COLO668 (cell line): ENCODE measurements at regions not wholly inside any gene's neighbourhood (a gene's known extent, or its start where the extent isn't known, plus 50 kb on each side); places are given as distances from the start of the nearest gene placed in this dataset.
"Not testable (repeated sequence)": the region's sequence is repeated elsewhere in the genome, so short reads cannot be mapped to it uniquely, and the experiment has no call there.

Experiments
- DNase-seq: peaks from one replicate; lab custom pipeline; 2025; ENCODE audit not compliant: unreplicated experiment; lab: John Stamatoyannopoulos, UW

DNA sequence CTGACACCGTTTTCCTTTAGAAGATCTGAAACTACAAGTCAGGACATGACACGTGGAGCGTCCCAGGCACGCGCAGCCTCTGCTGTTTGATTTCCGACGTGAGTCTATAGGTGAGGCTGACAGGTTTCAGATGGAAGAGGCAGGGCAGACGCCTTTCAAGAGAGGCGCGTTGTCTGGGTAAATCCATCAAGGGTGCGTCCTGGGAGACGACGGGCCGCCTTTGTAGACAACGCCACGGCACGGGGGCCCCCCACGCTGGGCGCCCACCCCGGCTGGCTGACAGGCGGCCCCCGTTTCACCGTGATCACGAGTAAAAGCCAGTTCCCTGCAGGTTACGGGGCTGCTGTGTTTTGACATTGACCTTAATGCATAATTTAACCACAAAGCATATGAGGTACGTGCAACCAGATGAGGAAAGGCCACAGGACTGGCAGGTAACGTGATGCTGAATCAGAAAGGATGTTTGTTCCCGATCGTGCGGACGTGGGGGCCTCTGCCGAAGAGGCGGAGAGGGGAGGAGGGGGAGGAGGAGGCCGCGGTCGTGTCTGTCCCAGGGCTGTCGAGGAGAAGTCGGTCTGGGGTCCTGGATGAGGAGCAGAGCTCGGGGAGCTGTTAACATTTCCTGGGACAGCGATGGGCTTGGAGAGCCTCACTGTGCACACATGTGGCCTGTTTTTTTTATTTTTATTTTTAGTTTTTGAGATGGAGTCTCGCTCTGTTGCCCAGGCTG, 51.1 kb upstream of the PPP2R3B start:
- no peak for DNase-seq

DNA sequence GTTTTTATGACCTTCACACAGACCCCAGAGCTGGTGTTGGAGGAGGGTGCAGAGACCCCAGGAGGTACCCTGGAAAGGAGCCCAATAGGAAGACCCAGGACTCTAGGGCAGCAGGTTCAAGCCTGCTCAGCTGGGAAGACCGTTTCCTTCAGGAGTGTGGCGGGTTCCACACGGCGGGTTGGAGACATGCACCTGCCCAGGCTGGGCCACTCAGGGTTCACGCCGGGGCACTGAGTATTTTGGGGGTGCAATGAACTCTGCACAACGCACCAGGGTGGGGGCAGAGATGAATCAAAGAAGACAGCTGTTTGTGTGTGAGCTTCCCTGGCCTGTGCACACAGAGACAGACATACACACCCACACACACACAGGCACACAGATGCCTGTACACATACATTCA, 52.5 kb upstream of the PPP2R3B start:
- no peak for DNase-seq

GRCh38 chrX:439719-440118, 53.0 kb upstream of the PPP2R3B start:
- no peak for DNase-seq

DNA sequence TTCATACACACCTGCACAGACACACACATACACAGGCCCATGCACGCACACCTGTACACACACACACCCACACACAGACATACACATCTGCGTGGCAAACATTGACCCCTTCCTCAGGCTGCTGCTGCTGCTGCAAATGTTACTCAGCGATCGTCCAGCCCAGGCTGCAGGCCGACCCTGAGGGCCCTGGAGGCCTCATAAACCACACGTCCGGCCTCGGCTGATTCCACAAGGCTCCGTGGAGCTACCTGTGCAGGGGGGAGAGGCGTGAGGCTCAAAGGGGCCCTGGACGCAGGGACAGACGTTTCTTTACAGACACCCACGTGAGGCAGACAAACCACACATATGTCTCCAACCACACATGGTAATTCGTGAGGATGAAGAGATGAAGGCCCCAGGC, 53.9 kb upstream of the PPP2R3B start:
- DNase-seq, result no peak

- DNase-seq, result no peak
Measured at GRCh38 chrX:443536-444210, 57.0 kb upstream of the PPP2R3B start.

DNA sequence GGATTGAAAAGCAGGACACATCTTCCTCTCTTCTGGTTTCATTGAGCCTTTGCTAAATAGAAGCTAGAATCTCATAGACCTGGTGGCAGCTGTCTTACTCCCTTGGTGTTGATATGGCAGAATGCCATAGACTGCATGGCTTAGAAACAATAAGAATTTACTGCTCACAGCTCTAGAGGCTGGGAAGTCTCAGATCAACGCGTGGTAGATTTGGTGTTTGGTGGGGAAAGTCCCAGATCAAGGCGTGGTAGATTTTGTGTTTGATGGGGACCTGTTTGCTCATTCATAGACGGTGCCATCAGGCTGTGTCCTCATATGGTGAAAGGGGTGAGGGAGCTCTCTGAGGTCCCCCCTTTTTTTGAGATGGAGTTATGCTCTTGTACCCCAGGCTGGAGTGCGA, 57.6 kb upstream of the PPP2R3B start:
- DNase-seq, result no peak

- no peak for DNase-seq
Measured at GRCh38 chrX:445727-446126, 59.0 kb upstream of the PPP2R3B start.

DNA sequence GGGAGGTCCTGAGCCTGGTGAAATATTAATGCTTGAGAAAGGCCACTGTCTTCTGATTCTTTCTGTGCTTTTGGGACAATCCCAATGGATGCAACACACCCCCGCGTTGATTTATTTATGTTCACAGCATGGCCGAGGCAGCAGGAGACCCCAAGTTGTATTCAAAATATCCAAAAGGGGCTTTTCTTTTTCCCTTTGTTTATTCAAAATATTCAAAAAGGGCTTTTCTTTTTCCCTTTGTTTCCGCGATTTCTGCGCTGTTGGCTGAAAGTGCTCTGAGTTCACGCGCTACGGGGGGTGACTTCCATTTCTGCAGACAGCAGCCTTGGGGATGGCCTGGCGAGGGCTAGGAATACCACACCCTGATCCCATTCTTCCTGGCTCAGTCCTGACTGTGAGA, 59.5 kb upstream of the PPP2R3B start:
- DNase-seq, result no peak

- no peak for DNase-seq
Measured at GRCh38 chrX:447052-447451, 60.3 kb upstream of the PPP2R3B start.

GRCh38 chrX:451750-452149, 65.0 kb upstream of the PPP2R3B start:
- DNase-seq, result not testable (repeated sequence)

DNA sequence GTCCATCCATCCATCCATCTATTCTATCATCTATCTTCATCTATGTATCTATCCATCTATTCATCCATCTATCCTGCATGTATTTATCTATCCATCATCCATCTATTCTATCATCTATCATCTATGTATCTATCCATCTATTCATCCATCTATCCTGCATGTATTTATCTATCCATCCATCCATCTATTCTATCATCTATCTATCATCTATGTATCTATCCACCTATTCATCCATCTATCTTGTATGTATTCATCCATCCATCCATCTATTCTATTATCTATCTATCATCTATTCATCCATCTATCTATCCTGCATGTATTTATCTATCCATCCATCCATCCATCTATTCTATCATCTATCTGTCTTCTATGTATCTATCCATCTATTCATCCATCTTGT, 65.9 kb upstream of the PPP2R3B start:
- DNase-seq, result no peak

DNA sequence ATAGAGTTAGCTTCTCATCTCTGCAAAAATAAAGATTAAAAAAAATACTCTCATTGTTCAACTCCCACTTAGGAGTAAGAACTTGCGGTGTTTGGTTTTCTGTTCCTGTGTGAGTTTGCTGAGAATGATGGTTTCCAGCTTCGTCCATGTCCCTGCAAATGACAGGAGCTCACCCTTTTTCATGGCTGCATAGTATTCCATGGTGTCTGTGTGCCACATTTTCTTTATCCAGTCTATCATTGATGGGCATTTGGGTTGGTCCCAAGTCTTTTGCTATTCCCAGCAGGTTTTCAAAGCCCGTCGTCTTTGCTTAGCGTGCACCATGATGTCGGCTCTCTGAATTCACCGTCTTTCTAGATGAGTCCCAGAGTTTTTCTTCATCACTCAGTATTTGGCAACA, 67.8 kb upstream of the PPP2R3B start:
- not testable (repeated sequence) for DNase-seq

- no peak for DNase-seq
Measured at GRCh38 chrX:455199-455598, 68.5 kb upstream of the PPP2R3B start.

GRCh38 chrX:455673-456072, 69.0 kb upstream of the PPP2R3B start:
- no peak for DNase-seq

GRCh38 chrX:456146-456545, 69.4 kb upstream of the PPP2R3B start:
- no peak for DNase-seq

- DNase-seq, result no peak
Measured at GRCh38 chrX:456551-457291, 70.0 kb upstream of the PPP2R3B start.

DNA sequence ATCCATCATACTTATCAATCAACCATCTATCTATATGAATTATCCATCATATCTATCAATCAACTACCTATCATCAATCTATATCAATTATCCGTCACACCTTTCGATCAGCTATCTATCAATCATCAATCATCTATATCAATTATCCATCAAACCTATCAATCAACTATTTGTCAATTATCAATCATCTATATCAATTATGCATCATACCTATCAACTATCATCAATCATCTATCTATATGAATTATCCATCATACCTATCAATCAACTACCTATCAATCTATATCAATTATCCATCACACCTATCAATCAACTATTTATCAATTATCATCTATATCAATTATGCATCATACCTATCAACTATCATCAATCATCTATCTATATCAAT, 70.6 kb upstream of the PPP2R3B start:
- no peak for DNase-seq

DNA sequence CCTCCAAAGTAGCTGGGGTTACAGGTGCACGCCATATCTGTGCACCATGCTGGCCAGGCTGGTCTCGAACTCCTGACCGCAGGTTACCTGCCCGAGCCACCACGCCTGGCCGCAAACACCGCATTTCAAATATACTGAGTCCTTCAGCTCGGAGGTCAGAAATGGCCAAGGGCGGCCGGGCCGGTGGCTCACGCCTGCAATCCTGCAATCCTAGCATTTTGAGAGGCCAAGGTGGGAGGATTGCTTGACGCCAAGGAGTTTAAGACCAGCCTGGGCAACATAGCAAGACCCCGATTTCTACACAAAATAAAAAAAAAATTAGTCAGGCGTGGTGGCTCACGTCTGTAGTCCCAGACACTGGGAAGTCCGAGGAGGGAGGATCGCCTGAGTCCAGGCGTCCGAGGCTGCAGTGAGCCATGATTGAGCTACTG, 71.9 kb upstream of the PPP2R3B start:
- DNase-seq, result no peak

DNA sequence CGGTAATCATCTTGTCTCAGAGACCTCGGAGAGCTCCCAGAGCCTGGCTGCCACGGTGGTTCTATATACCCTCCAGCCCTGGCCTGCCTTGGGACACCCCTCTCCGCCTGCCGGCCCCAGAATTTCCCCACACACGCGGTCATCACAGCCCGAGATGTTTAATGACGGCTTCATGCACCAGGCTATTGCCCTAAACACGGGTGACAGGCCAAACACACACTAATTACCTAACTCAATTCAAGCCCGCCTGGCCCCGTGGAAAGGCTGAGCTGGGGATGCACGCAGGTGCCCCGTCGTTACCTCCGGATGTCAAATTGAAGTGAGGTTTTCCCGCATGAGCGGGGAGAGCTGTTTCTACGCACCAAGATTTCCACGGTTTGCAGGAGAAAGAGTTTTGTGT, 72.9 kb upstream of the PPP2R3B start:
- DNase-seq, result no peak

GRCh38 chrX:460116-460515, 73.4 kb upstream of the PPP2R3B start:
- no peak for DNase-seq

- no peak for DNase-seq
Measured at GRCh38 chrX:460823-461640, 74.3 kb upstream of the PPP2R3B start.
